ENCODE measurements at regions not wholly inside any gene's neighbourhood (a gene's known extent, or its start where the extent isn't known, plus 50 kb on each side); places are given as distances from the start of the nearest gene placed in this dataset.

GRCh38 chr7:137130751-137131158 lies 212.8 kb downstream of the PTN start:
- TF ChIP-seq CTCF (IDR thresholded peaks at IDR 0.05 in 4 of 5, conservative IDR thresholded peaks at IDR 0.05 in 1 of 5) = no peak
- no peak for TF ChIP-seq POLR2A (IDR thresholded peaks at IDR 0.05)
